HepG2 (cell line): ENCODE measurements at regions not wholly inside any gene's neighbourhood (a gene's known extent, or its start where the extent isn't known, plus 50 kb on each side); places are given as distances from the start of the nearest gene placed in this dataset.

Experiments
- ATAC-seq: fragments of 200-7000 bp; cut with Tn5 transposase; 3 replicates; pipeline ENCODE4 v1.9.1; 2020; ENCODE audit warnings: mild to moderate bottlenecking, moderate library complexity
- BruUV-seq: library from RNA; stranded (reverse); fragments of 400-500 nt; replicated peaks from 2 replicates; lab custom pipeline; 2021; lab: Mats Ljungman, UMichigan
- CTCF ChIA-PET: fragments of 300-600 bp; formaldehyde crosslinking; extraction: SDS; loops from one replicate; lab custom pipeline; 2021; ENCODE audit warnings: low total read pairs, inconsistent platforms, low intra/inter-chr PET ratio; lab: Yijun Ruan, JAX
- POLR2A ChIA-PET: fragments of 350-600 bp; sonication (Branson Sonifier 250); formaldehyde crosslinking; loops from one replicate; lab custom pipeline; 2020; ENCODE audit warnings: antibody characterized with exemption, inconsistent platforms; lab: Yijun Ruan, JAX
- DNase-seq: peaks from one replicate; pipeline ENCODE4 v3.0.0-alpha.2; 2015; ENCODE audit warnings: low spot score
- FAIRE-seq: peaks from 3 replicates; lab custom pipeline; 2011; peaks lifted over from hg19 to GRCh38; lab: Jason Lieb, UNC
- H2AFZ ChIP-seq: one replicate; pipeline ENCODE4 v1.6.1; 2011; ENCODE audit warnings: low read length, inconsistent platforms
- H3K27ac ChIP-seq: fragments of 300-600 bp; 3 replicates; pipeline ENCODE4 v1.8.0; 2011; ENCODE audit warnings: mixed run types, mild to moderate bottlenecking, mixed read lengths, low read length, inconsistent platforms; ENCODE audit not compliant: insufficient read depth; ENCODE audit errors: extremely low read length
- H3K27me3 ChIP-seq, 2 experiments: fragments of 200-600 bp in 1 of 2; 2 replicates in 1 of 2; 3 replicates in 1 of 2; pipeline versions ENCODE4 v1.6.0 to v1.8.0; 2011; ENCODE audit warnings: low read length in 2 of 2, mild to moderate bottlenecking in 2 of 2, moderate library complexity in 2 of 2, inconsistent platforms in 1 of 2; ENCODE audit not compliant: insufficient read depth in 2 of 2, control insufficient read depth in 1 of 2
- H3K36me3 ChIP-seq, 2 experiments: fragments of 200-600 bp in 1 of 2; replicated peaks in 1 of 2; 2 replicates in 1 of 2; 3 replicates in 1 of 2; pipeline versions ENCODE4 v1.5.1 to v1.8.0; 2011; ENCODE audit warnings: low read length in 2 of 2, inconsistent platforms in 1 of 2; ENCODE audit not compliant: insufficient read depth in 2 of 2, control insufficient read depth in 1 of 2
- H3K4me1 ChIP-seq: 2 replicates; pipeline ENCODE4 v1.5.1; 2012; ENCODE audit warnings: low read length, inconsistent platforms; ENCODE audit not compliant: insufficient read depth
- H3K4me2 ChIP-seq: 2 replicates; pipeline ENCODE4 v1.6.0; 2011; ENCODE audit warnings: low read depth, low read length, inconsistent platforms
- H3K4me3 ChIP-seq, 3 experiments: fragments of 200-600 bp in 1 of 3; sonication (generic), shearing (Covaris generic) in 1 of 3; replicated peaks in 1 of 3; 2 replicates each; pipeline ENCODE4 v1.5.1; 2011 to 2016; ENCODE audit warnings: low read length in 3 of 3, inconsistent platforms in 2 of 3, low read depth in 2 of 3, mild to moderate bottlenecking in 2 of 3, control low read depth in 1 of 3, mixed read lengths in 1 of 3; ENCODE audit not compliant: insufficient read depth in 1 of 3
- H3K79me2 ChIP-seq: one replicate; pipeline ENCODE4 v1.6.1; 2011; ENCODE audit warnings: low read length, inconsistent platforms; ENCODE audit not compliant: insufficient read depth
- H3K9ac ChIP-seq: 2 replicates; pipeline ENCODE4 v1.6.0; 2011; ENCODE audit warnings: mild to moderate bottlenecking, low read depth, low read length, inconsistent platforms; ENCODE audit not compliant: insufficient read depth
- H3K9me3 ChIP-seq: 2 replicates; pipeline ENCODE4 v1.5.1; 2012; ENCODE audit warnings: mild to moderate bottlenecking, low read length
- H4K20me1 ChIP-seq: 2 replicates; pipeline ENCODE4 v1.6.0; 2011; ENCODE audit warnings: inconsistent platforms, mild to moderate bottlenecking, low read length, moderate library complexity; ENCODE audit not compliant: insufficient read depth
- ARID2 ChIP-seq: sonication (generic); formaldehyde crosslinking; IDR thresholded peaks from 2 replicates; pipeline ENCODE4 v1.8.1; 2022; ENCODE audit warnings: mild to moderate bottlenecking, missing genetic modification reagents, borderline replicate concordance
- HNF4A ChIP-seq: sonication (generic); formaldehyde crosslinking; IDR thresholded peaks from 2 replicates; pipeline ENCODE4 v1.4.0; 2020; ENCODE audit warnings: missing genetic modification reagents
- IRF1 ChIP-seq: sonication (generic); formaldehyde crosslinking; IDR thresholded peaks from 2 replicates; pipeline ENCODE4 v1.4.0; 2020; ENCODE audit warnings: low read depth, mild to moderate bottlenecking, missing genetic modification reagents
- KMT2A ChIP-seq: sonication (generic); formaldehyde crosslinking; IDR thresholded peaks from 2 replicates; pipeline ENCODE4 v1.4.0; 2020; ENCODE audit warnings: missing genetic modification reagents
- NKX3-1 ChIP-seq: sonication (generic); formaldehyde crosslinking; IDR thresholded peaks from 2 replicates; pipeline ENCODE4 v1.5.0; 2020; ENCODE audit warnings: missing genetic modification reagents
- PAF1 ChIP-seq: IDR thresholded peaks from 2 replicates; pipeline ENCODE4 v1.6.1; 2016; ENCODE audit warnings: missing genetic modification reagents, missing compliant biosample characterization
- POLR2AphosphoS2 ChIP-seq: IDR thresholded peaks from 2 replicates; pipeline ENCODE4 v1.6.1; 2011; ENCODE audit warnings: low read depth, low read length, improper control_type of control experiment
- RBAK ChIP-seq: sonication (generic); formaldehyde crosslinking; IDR thresholded peaks from 2 replicates; pipeline ENCODE4 v1.5.1; 2020; ENCODE audit warnings: mild to moderate bottlenecking, missing genetic modification reagents
- REXO4 ChIP-seq: sonication (generic); formaldehyde crosslinking; IDR thresholded peaks from 2 replicates; pipeline ENCODE4 v1.8.0; 2022; ENCODE audit warnings: missing genetic modification reagents, mild to moderate bottlenecking, borderline replicate concordance
- SCMH1 ChIP-seq: sonication (generic); formaldehyde crosslinking; IDR thresholded peaks from 2 replicates; pipeline ENCODE4 v1.9.0; 2021; ENCODE audit warnings: missing genetic modification reagents, mild to moderate bottlenecking, borderline replicate concordance
- SUZ12 ChIP-seq: fragments of 150-350 bp; IDR thresholded peaks from 2 replicates; pipeline ENCODE4 v1.6.1; 2014; ENCODE audit warnings: low read depth, low read length
- XRCC5 ChIP-seq: fragments of 200-400 bp; formaldehyde crosslinking; optimal IDR thresholded peaks from 2 replicates; pipeline ENCODE3; 2017; ENCODE audit warnings: mild to moderate bottlenecking, low read length
- YEATS4 ChIP-seq: sonication (generic); formaldehyde crosslinking; IDR thresholded peaks from 2 replicates; pipeline ENCODE4 v1.4.0; 2020; ENCODE audit warnings: missing genetic modification reagents, borderline replicate concordance
- ZFP1 ChIP-seq: IDR thresholded peaks from 2 replicates; pipeline ENCODE4 v1.6.1; 2016
- ZHX1 ChIP-seq: sonication (generic); formaldehyde crosslinking; IDR thresholded peaks from 2 replicates; pipeline ENCODE4 v1.8.1; 2022; ENCODE audit warnings: low read depth, mild to moderate bottlenecking, missing genetic modification reagents
- ZNF20 ChIP-seq: sonication (generic); formaldehyde crosslinking; IDR thresholded peaks from 2 replicates; pipeline ENCODE4 v1.4.0; 2020; ENCODE audit warnings: mild to moderate bottlenecking, moderate library complexity, missing genetic modification reagents
- ZNF503 ChIP-seq: sonication (generic); formaldehyde crosslinking; IDR thresholded peaks from 2 replicates; pipeline ENCODE4 v1.4.0; 2020; ENCODE audit warnings: missing genetic modification reagents
- ZNF629 ChIP-seq: sonication (generic); formaldehyde crosslinking; conservative IDR thresholded peaks from 2 replicates; pipeline ENCODE4 v1.5.0; 2020; ENCODE audit warnings: missing genetic modification reagents
- ZNF639 ChIP-seq: conservative IDR thresholded peaks from 2 replicates; pipeline ENCODE4 v1.6.1; 2018; ENCODE audit warnings: missing genetic modification reagents
- WGBS: methylation state at CpG from one replicate; pipeline ENCODE4 v1.1.6; 2017; ENCODE audit warnings: low lambda C conversion rate; 5-methylcytosine and 5-hydroxymethylcytosine counted together
- in situ Hi-C: cut with HindIII; loops from 2 replicates; pipeline ENCODE4 v1.10.0; 2017; ENCODE audit warnings: low pct_unique_long_range_greater_than_20kb; ENCODE audit not compliant: extremely low pct_ligation_motif_present
- intact Hi-C: fragments of 100-400 bp; cut with micrococcal nuclease; formaldehyde crosslinking; loops from one replicate; pipeline ENCODE4 v1.10.0; 2022; ENCODE audit not compliant: unreplicated experiment

- in situ Hi-C loops (no loop called here), intact Hi-C loops (no loop called here)
- Histone ChIP-seq H4K20me1 (no peaks in the 10 kb centered on the region; the same call in 1 of the 2 replicates), H3K4me2 (no peak overlapping the region), H3K36me3 (no peaks in the 10 kb centered on the region), H3K79me2 (no peaks in the 10 kb centered on the region), H3K9ac (no peak overlapping the region), H3K9me3 (no peaks in the 10 kb centered on the region), H2AFZ (no peak overlapping the region), H3K4me3 (no peak overlapping the region)
- 48% methylated on average over 5 of the region's 17 CpGs for WGBS
- no peak for DNase-seq
- no peak for FAIRE-seq
- CTCF ChIA-PET: no interaction called here
- no peak for ATAC-seq
- BruUV-seq: no TSS peak
- TF ChIP-seq HNF4A (CRISPR knock-in tag) (no peak), SUZ12 (no peak), ZNF20 (no peak), NKX3-1 (CRISPR knock-in tag) (no peak), KMT2A (no peak), ZFP1 (CRISPR knock-in tag) (no peak), RBAK (no peak), ZNF629 (CRISPR knock-in tag) (no peak), ZNF503 (no peak), YEATS4 (CRISPR knock-in tag) (no peak), POLR2AphosphoS2 (no peak), ZHX1 (CRISPR knock-in tag) (no peak), ARID2 (no peak), PAF1 (no peak), REXO4 (CRISPR knock-in tag) (no peak), XRCC5 (no peak), IRF1 (no peak), ZNF639 (CRISPR knock-in tag) (no peak), SCMH1 (no peak)
- TF ChIP-seq, all 625 proteins: peak for 0
- Histone ChIP-seq H3K27ac (no peak overlapping the region), H3K4me1 (no peaks in the 10 kb centered on the region), H3K27me3 (peaks cover 14 to 78% of the 10 kb centered on the region in 2 experiments; a peak in 4 of 5 replicates)
- POLR2A ChIA-PET: no interaction called here
These were observed 356.0 kb downstream of the C16orf95 start for GRCh38 chr16:86961171-86961601.
